IMR-90 (cell line): ENCODE measurements at regions not wholly inside any gene's neighbourhood (a gene's known extent, or its start where the extent isn't known, plus 50 kb on each side); places are given as distances from the start of the nearest gene placed in this dataset.
A peak's percentile ranks its signal among the peaks of the same experiment; 100 is the strongest.

Source experiments
- ATAC-seq: fragments of 200-7000 bp; cut with Tn5 transposase; 2 replicates; pipeline ENCODE4 v1.9.1; 2020; ENCODE audit warnings: low read depth, mild to moderate bottlenecking, moderate library complexity
- BruUV-seq: library from RNA; stranded (reverse); fragments of 400-500 nt; replicated peaks from 2 replicates; lab custom pipeline; 2021; lab: Mats Ljungman, UMichigan
- CTCF ChIA-PET: fragments of 300-600 bp; formaldehyde crosslinking; extraction: SDS; loops from one replicate; lab custom pipeline; 2021; ENCODE audit warnings: antibody characterized with exemption; lab: Yijun Ruan, JAX
- POLR2A ChIA-PET: fragments of 300-600 bp; sonication (Branson Sonifier 250); formaldehyde crosslinking; loops from one replicate; lab custom pipeline; 2022; ENCODE audit warnings: antibody characterized with exemption; ENCODE audit not compliant: unreplicated experiment; lab: Charles Lee
- DNase-seq: peaks from one replicate; pipeline ENCODE4 v3.0.0; 2013
- H2AFZ ChIP-seq: replicated peaks from 2 replicates; pipeline ENCODE3; 2013; ENCODE audit warnings: low read length, mild to moderate bottlenecking; ENCODE audit not compliant: poor library complexity
- H2AK5ac ChIP-seq: 2 replicates; pipeline ENCODE4 v1.6.1; 2013; ENCODE audit warnings: low read depth, low read length, inconsistent platforms
- H2AK9ac ChIP-seq: replicated peaks from 2 replicates; pipeline ENCODE3; 2013; ENCODE audit warnings: mild to moderate bottlenecking, low read depth, low read length, moderate library complexity; ENCODE audit not compliant: poor library complexity
- H2BK120ac ChIP-seq: 2 replicates; pipeline ENCODE4 v1.6.1; 2013; ENCODE audit warnings: low read depth, low read length, inconsistent platforms
- H2BK15ac ChIP-seq: 3 replicates; pipeline ENCODE4 v1.6.1; 2013; ENCODE audit warnings: low read depth, low read length, inconsistent platforms
- H2BK20ac ChIP-seq: 2 replicates; pipeline ENCODE4 v1.6.1; 2013; ENCODE audit warnings: low read depth, mild to moderate bottlenecking, inconsistent platforms, low read length, moderate library complexity
- H2BK5ac ChIP-seq: 2 replicates; pipeline ENCODE4 v1.6.1; 2013; ENCODE audit warnings: mild to moderate bottlenecking, low read depth, low read length, inconsistent platforms; ENCODE audit not compliant: poor library complexity, severe bottlenecking
- H3K14ac ChIP-seq: replicated peaks from 2 replicates; pipeline ENCODE4 v1.6.1; 2013; ENCODE audit warnings: low read depth, low read length, inconsistent platforms
- H3K18ac ChIP-seq: 2 replicates; pipeline ENCODE4 v1.6.1; 2013; ENCODE audit warnings: low read depth, low read length, control low read depth
- H3K23ac ChIP-seq: 2 replicates; pipeline ENCODE4 v1.6.1; 2013; ENCODE audit warnings: low read depth, low read length, inconsistent platforms
- H3K27ac ChIP-seq: 2 replicates; pipeline ENCODE4 v1.5.1; 2013; ENCODE audit warnings: mild to moderate bottlenecking, control low read depth, low read length; ENCODE audit not compliant: insufficient read depth
- H3K27me3 ChIP-seq: 2 replicates; pipeline ENCODE4 v1.6.1; 2013; ENCODE audit warnings: low read length; ENCODE audit not compliant: control insufficient read depth, insufficient read depth
- H3K36me3 ChIP-seq: 2 replicates; pipeline ENCODE4 v1.6.1; 2013; ENCODE audit warnings: low read length, mixed read lengths; ENCODE audit not compliant: control insufficient read depth, insufficient read depth
- H3K4ac ChIP-seq: 2 replicates; pipeline ENCODE4 v1.6.1; 2013; ENCODE audit warnings: low read depth, low read length, inconsistent platforms
- H3K4me1 ChIP-seq: 2 replicates; pipeline ENCODE4 v1.6.1; 2013; ENCODE audit warnings: low read length, mixed read lengths; ENCODE audit not compliant: control insufficient read depth, insufficient read depth
- H3K4me2 ChIP-seq: 2 replicates; pipeline ENCODE4 v1.6.1; 2013; ENCODE audit warnings: low read depth, mild to moderate bottlenecking, control low read depth, low read length, moderate library complexity
- H3K4me3 ChIP-seq: 2 replicates; pipeline ENCODE4 v1.5.1; 2013; ENCODE audit warnings: low read depth, mild to moderate bottlenecking, control low read depth, low read length, moderate library complexity; ENCODE audit not compliant: insufficient read depth
- H3K56ac ChIP-seq: 2 replicates; pipeline ENCODE4 v1.6.1; 2013; ENCODE audit warnings: low read length, inconsistent platforms; ENCODE audit not compliant: insufficient read depth; ENCODE audit errors: extremely low read depth
- H3K79me1 ChIP-seq, 2 experiments: 2 replicates each; pipeline ENCODE4 v1.6.1; 2013; ENCODE audit warnings: low read length in 2 of 2, inconsistent platforms in 1 of 2, low read depth in 1 of 2
- H3K9ac ChIP-seq: 2 replicates; pipeline ENCODE4 v1.6.1; 2013; ENCODE audit warnings: low read depth, low read length, control low read depth
- H3K9me1 ChIP-seq: 2 replicates; pipeline ENCODE4 v1.6.1; 2013; ENCODE audit warnings: low read length, inconsistent platforms; ENCODE audit not compliant: insufficient read depth
- H3K9me3 ChIP-seq: 2 replicates; pipeline ENCODE4 v1.6.1; 2013; ENCODE audit warnings: low read length; ENCODE audit not compliant: control insufficient read depth, insufficient read depth
- H4K20me1 ChIP-seq: 2 replicates; pipeline ENCODE4 v1.6.1; 2013; ENCODE audit warnings: low read length, inconsistent platforms; ENCODE audit not compliant: insufficient read depth
- H4K5ac ChIP-seq: 2 replicates; pipeline ENCODE4 v1.6.1; 2013; ENCODE audit warnings: mild to moderate bottlenecking, low read depth, low read length, control low read depth
- H4K8ac ChIP-seq, 2 experiments: 2 replicates each; pipeline ENCODE4 v1.6.1; 2013; ENCODE audit warnings: low read depth in 2 of 2, low read length in 2 of 2, control low read depth in 1 of 2, inconsistent platforms in 1 of 2
- H4K91ac ChIP-seq: 2 replicates; pipeline ENCODE4 v1.6.1; 2013; ENCODE audit warnings: low read depth, low read length, inconsistent platforms; ENCODE audit not compliant: insufficient read depth
- BHLHE40 ChIP-seq: fragments of 150-350 bp; IDR thresholded peaks from 2 replicates; pipeline ENCODE4 v1.6.1; 2016; ENCODE audit warnings: mild to moderate bottlenecking, low read depth, low read length
- CEBPB ChIP-seq: IDR thresholded peaks from 2 replicates; pipeline ENCODE4 v1.6.1; 2012; ENCODE audit warnings: low read depth, low read length, improper control_type of control experiment
- FOS ChIP-seq: fragments of 150-350 bp; IDR thresholded peaks from 2 replicates; pipeline ENCODE4 v1.6.1; 2016; ENCODE audit warnings: low read depth, low read length
- NFE2L2 ChIP-seq: fragments of 150-350 bp; IDR thresholded peaks from 2 replicates; pipeline ENCODE4 v1.6.1; 2016; ENCODE audit warnings: low read depth, mild to moderate bottlenecking, low read length
- RCOR1 ChIP-seq: IDR thresholded peaks from 2 replicates; pipeline ENCODE4 v1.6.1; 2012; ENCODE audit warnings: mild to moderate bottlenecking, low read length, improper control_type of control experiment; ENCODE audit not compliant: insufficient replicate concordance
- RFX5 ChIP-seq: IDR thresholded peaks from 2 replicates; pipeline ENCODE4 v1.8.0; 2012; ENCODE audit warnings: low read depth, mild to moderate bottlenecking, low read length, moderate library complexity
- WGBS, 2 experiments: methylation state at CpG; one replicate each; pipeline versions ENCODE4 v1.1.5 to v1.1.7; 2013; ENCODE audit warnings: missing lambda C conversion rate in 2 of 2; ENCODE audit not compliant: insufficient read length in 1 of 2; ENCODE audit errors: extremely low coverage in 2 of 2; 5-methylcytosine and 5-hydroxymethylcytosine counted together
- dilution Hi-C: fragments of 300-500 bp; cut with HindIII; formaldehyde crosslinking; loops from one replicate; pipeline ENCODE4 v1.14.3; 2018; ENCODE audit warnings: low sequenced_read_pairs; ENCODE audit not compliant: unreplicated experiment
- in situ Hi-C: fragments of 300-500 bp; cut with MboI; formaldehyde crosslinking; loops from 3 replicates; pipeline ENCODE4 v1.14.3; 2019; ENCODE audit warnings: low sequenced_read_pairs, inconsistent platforms, mixed read lengths
- intact Hi-C: fragments of 100-400 bp; cut with micrococcal nuclease; formaldehyde crosslinking; loops from 2 replicates; pipeline ENCODE4 v1.10.0; 2022
- TF ChIP-seq, protein P1 (sequence below): fragments of 150-350 bp; IDR thresholded peaks from 2 replicates; pipeline ENCODE4 v1.6.1; 2017; ENCODE audit warnings: mild to moderate bottlenecking, antibody characterized with exemption, low read length, low read depth

DNA sequence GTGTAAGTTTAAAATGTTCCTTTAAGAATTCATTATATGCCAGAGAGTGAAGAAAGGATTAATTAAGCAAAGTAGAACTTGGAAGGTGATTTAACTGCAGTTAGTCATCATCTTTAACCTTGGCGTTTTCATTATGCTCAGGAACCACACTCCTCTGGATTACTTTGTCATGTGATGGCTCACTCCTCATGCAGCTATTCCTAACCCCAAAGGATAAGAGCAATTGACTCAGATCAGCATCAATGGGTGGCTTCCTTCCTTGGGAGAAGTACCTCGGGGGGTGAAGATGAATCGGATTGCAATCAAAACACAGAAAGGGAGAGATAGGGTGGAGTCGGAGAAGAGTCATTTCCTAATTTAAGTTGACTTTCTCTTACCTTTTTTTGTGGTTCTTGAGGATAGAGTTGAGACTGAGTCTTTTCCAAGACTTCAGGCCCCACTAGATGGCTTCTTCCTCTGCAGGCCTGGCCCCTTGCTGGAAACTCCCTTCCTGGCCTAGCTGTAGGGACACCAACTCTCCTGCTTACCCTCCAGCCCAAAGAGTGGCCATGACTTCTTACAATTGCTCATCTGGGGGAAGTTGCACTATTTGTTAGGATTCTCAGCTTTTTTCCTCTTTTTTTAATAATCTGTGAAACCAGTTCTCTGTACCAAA lies 238.6 kb upstream of the DDHD1 start (continued):
- no peak for TF ChIP-seq NFE2L2

DNA sequence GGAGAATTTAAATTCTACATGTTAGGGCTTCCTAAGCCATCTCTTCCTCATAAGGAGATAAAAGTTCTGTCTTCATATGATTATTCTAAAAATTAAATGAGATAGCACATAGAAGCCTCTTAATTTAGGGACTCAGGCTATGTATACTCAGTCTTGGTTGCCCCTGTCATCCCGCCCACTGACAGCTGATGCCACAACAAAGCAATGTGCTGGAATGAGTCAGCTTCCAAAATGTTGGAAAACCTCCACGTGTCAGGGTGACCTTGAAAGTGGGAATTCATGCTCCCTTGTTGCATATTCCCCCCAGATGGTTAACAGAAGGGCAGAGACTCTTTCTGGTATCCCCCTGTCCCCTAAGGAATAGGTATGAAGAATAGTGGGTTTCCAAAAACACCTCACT lies 238.0 kb upstream of the DDHD1 start:
- BruUV-seq, result no TSS peak
- intact Hi-C loops, result no loop called here
- peaks cover 6% of the 10 kb centered on the region for H3K4me1 ChIP-seq

More for the DNA sequence above, 238.0 kb upstream of the DDHD1 start:
- Histone ChIP-seq H2BK120ac (peak overlapping the region; percentile 77), H3K27me3 (no peaks in the 10 kb centered on the region), H4K91ac (no peak overlapping the region), H3K4me3 (no peak overlapping the region), H3K79me1 (no peaks in the 10 kb centered on the region), H3K18ac (no peak overlapping the region), H3K14ac (peak overlapping the region; percentile 48; the same call in 1 of the 2 replicates), H4K5ac (no peak overlapping the region), H2AFZ (no peak overlapping the region), H3K56ac (no peak overlapping the region), H3K9ac (no peak overlapping the region), H2BK5ac (peak overlapping the region; percentile 4), H3K4me2 (no peak overlapping the region), H4K20me1 (no peaks in the 10 kb centered on the region), H3K23ac (0 out of 2 replicates have a peak overlapping the region, but pooled peaks have one; percentile 13), H2BK15ac (peak overlapping the region; percentile 65; the same call in 2 of the 3 replicates), H3K9me1 (peaks cover 5% of the 10 kb centered on the region), H3K36me3 (no peaks in the 10 kb centered on the region), H2AK9ac (no peak overlapping the region), H2BK20ac (peak overlapping the region; percentile 71; the same call in 1 of the 2 replicates), H3K9me3 (peaks cover 4% of the 10 kb centered on the region), H4K8ac (no peak overlapping the region), H3K27ac (no peak overlapping the region), H2AK5ac (peak overlapping the region; percentile 77; the same call in 1 of the 2 replicates), H3K4ac (peak overlapping the region; percentile 78)
- dilution Hi-C loops (no loop called here), in situ Hi-C loops (no loop called here)
- ChIA-PET POLR2A (no interaction called here), CTCF (no interaction called here)
- ATAC-seq (peak; percentile 40; the same call in 1 of the 2 replicates), DNase-seq (peak; percentile 72)
- no CpG with 5 or more reads among the region's 2 CpGs for WGBS, 2 experiments
- peak; percentile 25; the same call in 1 of the 2 replicates for TF ChIP-seq CEBPB
- TF ChIP-seq FOS, result 0 out of 2 replicates have a peak, but pooled peaks have one; percentile 31
- TF ChIP-seq, protein P1, sequence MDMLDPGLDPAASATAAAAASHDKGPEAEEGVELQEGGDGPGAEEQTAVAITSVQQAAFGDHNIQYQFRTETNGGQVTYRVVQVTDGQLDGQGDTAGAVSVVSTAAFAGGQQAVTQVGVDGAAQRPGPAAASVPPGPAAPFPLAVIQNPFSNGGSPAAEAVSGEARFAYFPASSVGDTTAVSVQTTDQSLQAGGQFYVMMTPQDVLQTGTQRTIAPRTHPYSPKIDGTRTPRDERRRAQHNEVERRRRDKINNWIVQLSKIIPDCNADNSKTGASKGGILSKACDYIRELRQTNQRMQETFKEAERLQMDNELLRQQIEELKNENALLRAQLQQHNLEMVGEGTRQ, result 0 out of 2 replicates have a peak, but pooled peaks have one; percentile 12
- TF ChIP-seq RCOR1, result no peak
- no peak for TF ChIP-seq RFX5
- peak; percentile 17; the same call in 1 of the 2 replicates for TF ChIP-seq BHLHE40
